GM23338 (cell line): ENCODE measurements at regions not wholly inside any gene's neighbourhood (a gene's known extent, or its start where the extent isn't known, plus 50 kb on each side); places are given as distances from the start of the nearest gene placed in this dataset.

Experiments
- CREB1 ChIP-seq: fragments of 250-450 bp; sonication (Bioruptor Pico); IDR thresholded peaks from 2 replicates; pipeline ENCODE4 v1.5.0; 2020; ENCODE audit warnings: low read depth, mild to moderate bottlenecking, moderate library complexity
- CTCF ChIP-seq, 2 experiments: fragments of 200-600 bp in 1 of 2; sonication (generic) in 1 of 2; conservative IDR thresholded peaks; 2 replicates each; pipeline versions ENCODE4 v1.5.1 to v1.6.1; 2016 to 2017; ENCODE audit warnings: antibody characterized with exemption in 2 of 2, low read depth in 2 of 2, mild to moderate bottlenecking in 2 of 2, moderate library complexity in 1 of 2
- ETS1 ChIP-seq: IDR thresholded peaks from 2 replicates; pipeline ENCODE4 v1.6.1; 2016; ENCODE audit warnings: antibody characterized with exemption
- EZH2 ChIP-seq: fragments of 200-600 bp; sonication (generic); IDR thresholded peaks from one replicate; pipeline ENCODE4 v1.8.0; 2017; ENCODE audit warnings: antibody characterized with exemption, mild to moderate bottlenecking, low read depth; ENCODE audit not compliant: unreplicated experiment
- EZH2phosphoT487 ChIP-seq: fragments of 200-600 bp; sonication (generic); IDR thresholded peaks from one replicate; pipeline ENCODE4 v1.8.1; 2018; ENCODE audit warnings: antibody characterized with exemption; ENCODE audit not compliant: unreplicated experiment
- JUNB ChIP-seq: IDR thresholded peaks from one replicate; pipeline ENCODE4 v1.6.1; 2016; ENCODE audit warnings: antibody characterized with exemption; ENCODE audit not compliant: unreplicated experiment
- NANOG ChIP-seq: IDR thresholded peaks from 2 replicates; pipeline ENCODE4 v1.6.1; 2016; ENCODE audit warnings: antibody characterized with exemption, borderline replicate concordance
- POLR2AphosphoS5 ChIP-seq: IDR thresholded peaks from 2 replicates; pipeline ENCODE4 v1.6.1; 2016; ENCODE audit warnings: antibody characterized with exemption, low read depth
- REST ChIP-seq: IDR thresholded peaks from one replicate; pipeline ENCODE4 v1.6.1; 2018; ENCODE audit warnings: antibody characterized with exemption; ENCODE audit not compliant: unreplicated experiment
- STAT1 ChIP-seq: IDR thresholded peaks from one replicate; pipeline ENCODE4 v1.6.1; 2016; ENCODE audit warnings: antibody characterized with exemption; ENCODE audit not compliant: unreplicated experiment
- ZNF462 ChIP-seq: fragments of 250-450 bp; sonication (Bioruptor Pico); IDR thresholded peaks from 2 replicates; pipeline ENCODE4 v1.5.0; 2020; ENCODE audit warnings: mild to moderate bottlenecking, moderate library complexity

- TF ChIP-seq CTCF (conservative IDR thresholded peaks at IDR 0.05; ENCODE audit: low read depth in 2 of 2) (no peak), POLR2AphosphoS5 (no peak), ZNF462 (CRISPR knock-in tag) (no peak), REST (no peak), EZH2 (no peak), CREB1 (no peak), JUNB (no peak), NANOG (no peak), STAT1 (no peak), EZH2phosphoT487 (no peak), ETS1 (no peak)
These were observed 472.9 kb upstream of the SEMA6D start for GRCh38 chr15:47244361-47244760.
